H1 (cell line): ENCODE measurements at regions not wholly inside any gene's neighbourhood (a gene's known extent, or its start where the extent isn't known, plus 50 kb on each side); places are given as distances from the start of the nearest gene placed in this dataset.

Experiments used
- EGR1 ChIP-seq: IDR thresholded peaks from 2 replicates; pipeline ENCODE4 v1.6.1; 2011; ENCODE audit warnings: low read depth, low read length, borderline replicate concordance
- EP300 ChIP-seq, 2 experiments: IDR thresholded peaks; 1 replicate in 1 of 2; 2 replicates in 1 of 2; pipeline ENCODE4 v1.6.1; 2011 to 2012; ENCODE audit warnings: low read depth in 2 of 2, low read length in 2 of 2, mild to moderate bottlenecking in 2 of 2, borderline replicate concordance in 1 of 2, inconsistent platforms in 1 of 2, moderate library complexity in 1 of 2
- JUN ChIP-seq: IDR thresholded peaks from 2 replicates; pipeline ENCODE4 v1.6.1; 2011; ENCODE audit warnings: low read depth, mild to moderate bottlenecking, improper control_type of control experiment, low read length
- MAX ChIP-seq: IDR thresholded peaks from 2 replicates; pipeline ENCODE4 v1.6.1; 2012; ENCODE audit warnings: inconsistent platforms
- POLR2A ChIP-seq, 2 experiments: IDR thresholded peaks; 1 replicate in 1 of 2; 2 replicates in 1 of 2; pipeline ENCODE4 v1.6.1; 2011; ENCODE audit warnings: low read depth in 2 of 2, low read length in 2 of 2, mild to moderate bottlenecking in 2 of 2; ENCODE audit errors: control extremely low read depth in 1 of 2
- SIRT6 ChIP-seq: IDR thresholded peaks from one replicate; pipeline ENCODE4 v1.7.1; 2012; ENCODE audit warnings: low read length, inconsistent platforms
- SIX5 ChIP-seq: IDR thresholded peaks from 2 replicates; pipeline ENCODE4 v1.6.1; 2011; ENCODE audit warnings: mild to moderate bottlenecking, low read depth, low read length
- TAF1 ChIP-seq: IDR thresholded peaks from 2 replicates; pipeline ENCODE4 v1.6.1; 2011; ENCODE audit warnings: mild to moderate bottlenecking, low read depth, low read length
- TCF12 ChIP-seq: IDR thresholded peaks from 2 replicates; pipeline ENCODE4 v1.6.1; 2011; ENCODE audit warnings: low read depth, mild to moderate bottlenecking, low read length
- YY1 ChIP-seq: IDR thresholded peaks from 2 replicates; pipeline ENCODE4 v1.6.1; 2011; ENCODE audit warnings: low read depth, mild to moderate bottlenecking, low read length
- ZNF274 ChIP-seq: IDR thresholded peaks from 2 replicates; pipeline ENCODE4 v1.7.0; 2012; ENCODE audit warnings: low read length, borderline replicate concordance; ENCODE audit errors: extremely low read depth
- TF ChIP-seq, protein P1 (sequence below), 3 experiments: IDR thresholded peaks; 1 replicate in 2 of 3; 2 replicates in 1 of 3; pipeline versions ENCODE4 v1.5.1 to v1.6.1; 2011; ENCODE audit warnings: low read length in 3 of 3, mild to moderate bottlenecking in 3 of 3, inconsistent platforms in 2 of 3, low read depth in 1 of 3, moderate library complexity in 1 of 3; ENCODE audit not compliant: insufficient read depth in 1 of 3; ENCODE audit errors: control extremely low read depth in 1 of 3

DNA sequence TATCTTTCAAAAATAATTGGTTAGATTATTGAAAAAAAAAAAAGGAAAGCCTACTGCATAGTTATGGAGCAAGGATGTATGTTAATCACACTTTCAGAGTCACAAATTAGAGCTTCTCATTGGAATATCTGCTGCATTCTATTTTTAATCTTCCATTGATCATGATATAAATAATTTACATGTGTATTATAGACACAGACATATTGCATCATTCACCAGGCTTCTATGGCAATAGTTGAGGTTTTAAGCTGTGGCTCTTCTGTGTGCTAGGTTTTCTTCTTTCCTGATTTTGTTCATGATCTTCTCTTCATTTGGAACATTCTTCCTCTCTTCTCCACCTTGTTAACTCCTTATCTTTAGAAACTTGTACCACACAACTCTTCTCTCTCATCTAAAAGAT is 123.2 kb upstream of the HMCN1 start:
- TF ChIP-seq POLR2A (IDR thresholded peaks at IDR 0.05; ENCODE audit: control extremely low read depth in 1 of 2, low read depth in 2 of 2, low read length in 2 of 2): no peak
- TF ChIP-seq, protein P1, sequence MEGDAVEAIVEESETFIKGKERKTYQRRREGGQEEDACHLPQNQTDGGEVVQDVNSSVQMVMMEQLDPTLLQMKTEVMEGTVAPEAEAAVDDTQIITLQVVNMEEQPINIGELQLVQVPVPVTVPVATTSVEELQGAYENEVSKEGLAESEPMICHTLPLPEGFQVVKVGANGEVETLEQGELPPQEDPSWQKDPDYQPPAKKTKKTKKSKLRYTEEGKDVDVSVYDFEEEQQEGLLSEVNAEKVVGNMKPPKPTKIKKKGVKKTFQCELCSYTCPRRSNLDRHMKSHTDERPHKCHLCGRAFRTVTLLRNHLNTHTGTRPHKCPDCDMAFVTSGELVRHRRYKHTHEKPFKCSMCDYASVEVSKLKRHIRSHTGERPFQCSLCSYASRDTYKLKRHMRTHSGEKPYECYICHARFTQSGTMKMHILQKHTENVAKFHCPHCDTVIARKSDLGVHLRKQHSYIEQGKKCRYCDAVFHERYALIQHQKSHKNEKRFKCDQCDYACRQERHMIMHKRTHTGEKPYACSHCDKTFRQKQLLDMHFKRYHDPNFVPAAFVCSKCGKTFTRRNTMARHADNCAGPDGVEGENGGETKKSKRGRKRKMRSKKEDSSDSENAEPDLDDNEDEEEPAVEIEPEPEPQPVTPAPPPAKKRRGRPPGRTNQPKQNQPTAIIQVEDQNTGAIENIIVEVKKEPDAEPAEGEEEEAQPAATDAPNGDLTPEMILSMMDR (IDR thresholded peaks at IDR 0.05; ENCODE audit: control extremely low read depth in 1 of 3, insufficient read depth in 1 of 3, low read depth in 1 of 3, low read length in 3 of 3): no peak
- TF ChIP-seq EGR1: no peak
- no peak for TF ChIP-seq TAF1
- TF ChIP-seq ZNF274: no peak
- TF ChIP-seq YY1: no peak
- no peak for TF ChIP-seq JUN
- no peak for TF ChIP-seq TCF12
- TF ChIP-seq SIRT6: no peak
- no peak for TF ChIP-seq MAX
- TF ChIP-seq EP300 (IDR thresholded peaks at IDR 0.05; ENCODE audit: borderline replicate concordance in 1 of 2, low read depth in 2 of 2, low read length in 2 of 2): no peak
- no peak for TF ChIP-seq SIX5
